ENCODE measurements at regions not wholly inside any gene's neighbourhood (a gene's known extent, or its start where the extent isn't known, plus 50 kb on each side); places are given as distances from the start of the nearest gene placed in this dataset.

DNA sequence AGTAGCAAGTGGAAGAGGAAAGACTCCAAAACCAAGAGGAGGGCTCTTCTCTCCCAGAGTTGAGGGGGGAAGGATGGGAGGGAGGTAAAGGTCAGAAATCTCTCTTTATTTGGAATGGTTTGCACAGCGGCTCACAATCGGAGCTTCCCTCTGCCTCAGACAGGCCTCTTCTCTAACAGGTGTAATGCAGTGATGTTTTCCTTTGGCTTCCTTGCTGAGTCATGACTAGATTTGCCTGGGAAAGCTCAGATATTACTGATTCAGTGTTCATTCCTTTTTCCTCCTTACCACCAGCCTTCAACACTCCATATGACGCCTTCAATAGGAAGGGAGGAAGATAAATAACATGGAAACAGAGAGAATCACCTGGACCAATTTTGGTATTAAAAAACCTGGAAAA is 136.6 kb downstream of the RNF152 start:
- Histone ChIP-seq H3K4me1 (ENCODE audit: control extremely low read depth in 1 of 4, control insufficient read depth in 4 of 4, insufficient read depth in 4 of 4, low read length in 3 of 4) (no peaks in the 10 kb centered on the region), H3K4me3 (ENCODE audit: control insufficient read depth in 1 of 7, extremely low read depth in 1 of 7, insufficient read depth in 4 of 7, low read depth in 2 of 7, low read length in 6 of 7) (no peak overlapping the region), H3K27ac (ENCODE audit: insufficient read depth in 1 of 2, low read depth in 1 of 2, low read length in 2 of 2, poor library complexity in 1 of 2, severe bottlenecking in 2 of 2) (no peak overlapping the region), H3K36me3 (ENCODE audit: control insufficient read depth in 4 of 4, insufficient read depth in 4 of 4, low read length in 3 of 4) (no peaks in the 10 kb centered on the region), H3K27me3 (replicated peaks in 2 of 5; ENCODE audit: control insufficient read depth in 4 of 5, insufficient read depth in 5 of 5, low read length in 4 of 5) (no peaks in the 10 kb centered on the region), H3K9me3 (ENCODE audit: control extremely low read depth in 1 of 5, control insufficient read depth in 4 of 5, insufficient read depth in 2 of 5, low read depth in 1 of 5, low read length in 4 of 5) (peaks cover 0 to 6% (median 2%) of the 10 kb centered on the region in 5 experiments)
- CTCF ChIA-PET: no interaction called here
- POLR2A ChIA-PET: no interaction called here
- WGBS (ENCODE audit: insufficient coverage): 94% methylated on average over 2 of the region's 3 CpGs
- no peak for DNase-seq

DNA sequence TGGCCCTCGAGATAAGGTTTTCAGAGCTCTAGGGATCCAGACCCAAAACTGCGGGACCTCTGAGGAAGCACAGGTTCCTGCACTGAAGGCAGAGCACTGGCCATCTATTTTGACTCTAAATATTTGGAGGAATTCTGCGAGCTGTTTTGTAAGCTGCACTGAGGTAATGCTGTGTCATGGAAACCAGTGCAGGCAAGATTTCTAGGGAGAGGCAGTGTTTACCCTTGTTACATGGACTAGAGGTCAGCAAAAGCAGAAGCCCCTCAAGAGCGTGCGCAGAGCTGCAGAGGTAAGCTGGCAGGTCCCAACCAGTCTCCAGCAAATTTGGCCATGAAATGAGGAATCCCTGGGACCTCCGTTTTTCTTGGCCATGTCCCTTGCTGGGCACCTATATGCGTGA is 137.3 kb downstream of the RNF152 start:
- ChIA-PET POLR2A (no interaction called here), CTCF (no interaction called here)
- Histone ChIP-seq H3K9me3 (ENCODE audit: control extremely low read depth in 1 of 5, control insufficient read depth in 4 of 5, insufficient read depth in 2 of 5, low read depth in 1 of 5, low read length in 4 of 5) (peaks cover 0 to 4% (median 2%) of the 10 kb centered on the region in 5 experiments), H3K27ac (ENCODE audit: insufficient read depth in 1 of 2, low read depth in 1 of 2, low read length in 2 of 2, poor library complexity in 1 of 2, severe bottlenecking in 2 of 2) (no peak overlapping the region), H3K4me1 (ENCODE audit: control extremely low read depth in 1 of 4, control insufficient read depth in 4 of 4, insufficient read depth in 4 of 4, low read length in 3 of 4) (no peaks in the 10 kb centered on the region), H3K4me3 (ENCODE audit: control insufficient read depth in 1 of 7, extremely low read depth in 1 of 7, insufficient read depth in 4 of 7, low read depth in 2 of 7, low read length in 6 of 7) (no peak overlapping the region), H3K27me3 (replicated peaks in 2 of 5; ENCODE audit: control insufficient read depth in 4 of 5, insufficient read depth in 5 of 5, low read length in 4 of 5) (no peaks in the 10 kb centered on the region), H3K36me3 (ENCODE audit: control insufficient read depth in 4 of 4, insufficient read depth in 4 of 4, low read length in 3 of 4) (no peaks in the 10 kb centered on the region)
- DNase-seq: no peak
- WGBS (ENCODE audit: insufficient coverage): 96% methylated on average over 7 of the region's 7 CpGs

DNA sequence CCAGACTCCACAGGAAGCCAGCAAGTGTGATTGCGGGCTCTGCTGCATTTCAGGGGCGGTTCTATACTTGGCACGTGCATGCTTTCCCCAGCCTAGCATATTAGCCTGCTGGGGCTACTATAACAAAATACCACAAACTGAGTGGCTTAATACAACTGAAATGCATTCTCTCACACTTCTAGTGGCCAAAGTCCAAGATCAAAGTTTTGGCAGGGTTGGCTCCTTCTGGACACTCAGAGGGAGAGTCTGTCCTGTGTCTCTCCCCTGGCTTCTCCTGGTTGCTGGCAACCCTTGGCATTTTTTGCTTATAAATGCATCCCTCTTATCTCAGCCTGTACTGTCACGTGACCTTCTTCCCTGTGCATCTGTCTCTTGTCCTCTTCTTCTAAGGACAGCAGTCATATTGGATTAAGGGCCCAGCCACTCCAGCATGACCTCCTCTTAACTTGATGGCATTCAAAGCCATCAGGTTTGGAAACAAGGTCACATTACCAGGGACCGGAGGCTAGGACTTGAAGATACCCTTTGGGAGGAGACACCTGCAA is 138.7 kb downstream of the RNF152 start:
- H3K9me3 ChIP-seq (ENCODE audit: control extremely low read depth in 1 of 5, control insufficient read depth in 4 of 5, insufficient read depth in 2 of 5, low read depth in 1 of 5, low read length in 4 of 5): no peaks in the 10 kb centered on the region
- H3K4me3 ChIP-seq (ENCODE audit: control insufficient read depth in 1 of 7, extremely low read depth in 1 of 7, insufficient read depth in 4 of 7, low read depth in 2 of 7, low read length in 6 of 7): no peak overlapping the region
- DNase-seq: no peak
- no peak overlapping the region for H3K27ac ChIP-seq (ENCODE audit: insufficient read depth in 1 of 2, low read depth in 1 of 2, low read length in 2 of 2, poor library complexity in 1 of 2, severe bottlenecking in 2 of 2)
- no peaks in the 10 kb centered on the region for H3K36me3 ChIP-seq (ENCODE audit: control insufficient read depth in 4 of 4, insufficient read depth in 4 of 4, low read length in 3 of 4)
- 100% methylated on average over 5 of the region's 5 CpGs for WGBS (ENCODE audit: insufficient coverage)
- ChIA-PET CTCF (no interaction called here), POLR2A (no interaction called here)
- H3K4me1 ChIP-seq (ENCODE audit: control extremely low read depth in 1 of 4, control insufficient read depth in 4 of 4, insufficient read depth in 4 of 4, low read length in 3 of 4): no peaks in the 10 kb centered on the region
- H3K27me3 ChIP-seq (replicated peaks in 2 of 5; ENCODE audit: control insufficient read depth in 4 of 5, insufficient read depth in 5 of 5, low read length in 4 of 5): no peaks in the 10 kb centered on the region

DNA sequence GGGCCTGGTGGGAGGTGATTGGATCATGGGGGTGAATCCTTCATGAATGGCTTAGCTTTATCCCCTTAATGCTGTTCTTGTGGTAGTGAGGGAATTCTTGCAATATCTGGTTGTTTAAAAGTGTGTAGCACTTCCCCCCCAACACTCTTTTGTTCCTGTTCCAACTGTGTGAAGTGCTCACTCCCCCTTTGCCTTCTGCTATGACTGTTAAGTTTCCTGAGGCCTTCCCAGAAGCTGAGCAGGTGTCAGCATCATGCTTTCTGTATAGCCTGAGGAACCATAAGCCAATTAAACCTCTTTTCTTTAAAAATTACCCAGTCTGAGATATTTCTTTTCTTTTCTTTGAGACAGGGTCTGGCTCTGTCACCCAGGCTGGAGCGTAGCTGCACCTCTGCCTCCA is 139.4 kb downstream of the RNF152 start:
- WGBS (ENCODE audit: insufficient coverage): 100% methylated on average over 1 of the region's 1 CpG
- Histone ChIP-seq H3K27ac (ENCODE audit: insufficient read depth in 1 of 2, low read depth in 1 of 2, low read length in 2 of 2, poor library complexity in 1 of 2, severe bottlenecking in 2 of 2) (no peak overlapping the region), H3K4me3 (ENCODE audit: control insufficient read depth in 1 of 7, extremely low read depth in 1 of 7, insufficient read depth in 4 of 7, low read depth in 2 of 7, low read length in 6 of 7) (no peak overlapping the region), H3K36me3 (ENCODE audit: control insufficient read depth in 4 of 4, insufficient read depth in 4 of 4, low read length in 3 of 4) (no peaks in the 10 kb centered on the region), H3K9me3 (ENCODE audit: control extremely low read depth in 1 of 5, control insufficient read depth in 4 of 5, insufficient read depth in 2 of 5, low read depth in 1 of 5, low read length in 4 of 5) (no peaks in the 10 kb centered on the region), H3K27me3 (replicated peaks in 2 of 5; ENCODE audit: control insufficient read depth in 4 of 5, insufficient read depth in 5 of 5, low read length in 4 of 5) (no peaks in the 10 kb centered on the region), H3K4me1 (ENCODE audit: control extremely low read depth in 1 of 4, control insufficient read depth in 4 of 4, insufficient read depth in 4 of 4, low read length in 3 of 4) (no peaks in the 10 kb centered on the region)
- peak in 2 of 3 donors; percentile 12 to 18 for DNase-seq
- POLR2A ChIA-PET: no interaction called here
- CTCF ChIA-PET: no interaction called here

DNA sequence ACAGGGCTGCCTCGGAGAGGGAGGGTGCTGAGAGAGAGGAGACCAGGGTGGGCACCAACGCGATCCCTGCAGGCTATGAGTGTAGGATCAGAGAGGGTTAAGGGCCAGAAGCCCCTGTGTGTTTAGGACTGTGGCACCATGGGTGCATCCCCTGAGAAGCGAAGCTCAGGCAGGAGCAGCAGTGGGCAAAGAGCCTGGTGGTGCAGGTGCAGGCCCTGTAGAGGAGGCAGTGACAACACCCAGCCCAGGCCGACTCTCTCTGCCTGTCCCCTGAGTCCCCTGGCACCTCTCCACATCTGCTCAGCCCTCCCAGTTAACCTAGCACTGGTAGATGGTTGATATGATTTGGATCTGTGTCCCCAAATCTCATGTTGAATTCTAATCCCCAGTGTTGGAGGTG is 139.8 kb downstream of the RNF152 start:
- no peak overlapping the region for H3K27ac ChIP-seq (ENCODE audit: insufficient read depth in 1 of 2, low read depth in 1 of 2, low read length in 2 of 2, poor library complexity in 1 of 2, severe bottlenecking in 2 of 2)
- no peak overlapping the region for H3K4me3 ChIP-seq (ENCODE audit: control insufficient read depth in 1 of 7, extremely low read depth in 1 of 7, insufficient read depth in 4 of 7, low read depth in 2 of 7, low read length in 6 of 7)
- DNase-seq: peak in 1 of 3 donors; percentile 2
- CTCF ChIA-PET: no interaction called here
- no peaks in the 10 kb centered on the region for H3K36me3 ChIP-seq (ENCODE audit: control insufficient read depth in 4 of 4, insufficient read depth in 4 of 4, low read length in 3 of 4)
- no peaks in the 10 kb centered on the region for H3K4me1 ChIP-seq (ENCODE audit: control extremely low read depth in 1 of 4, control insufficient read depth in 4 of 4, insufficient read depth in 4 of 4, low read length in 3 of 4)
- no peaks in the 10 kb centered on the region for H3K9me3 ChIP-seq (ENCODE audit: control extremely low read depth in 1 of 5, control insufficient read depth in 4 of 5, insufficient read depth in 2 of 5, low read depth in 1 of 5, low read length in 4 of 5)
- 73% methylated on average over 3 of the region's 5 CpGs for WGBS (ENCODE audit: insufficient coverage)
- POLR2A ChIA-PET: no interaction called here
- H3K27me3 ChIP-seq (replicated peaks in 2 of 5; ENCODE audit: control insufficient read depth in 4 of 5, insufficient read depth in 5 of 5, low read length in 4 of 5): peaks cover 0 to 2% (median 0%) of the 10 kb centered on the region in 5 experiments

DNA sequence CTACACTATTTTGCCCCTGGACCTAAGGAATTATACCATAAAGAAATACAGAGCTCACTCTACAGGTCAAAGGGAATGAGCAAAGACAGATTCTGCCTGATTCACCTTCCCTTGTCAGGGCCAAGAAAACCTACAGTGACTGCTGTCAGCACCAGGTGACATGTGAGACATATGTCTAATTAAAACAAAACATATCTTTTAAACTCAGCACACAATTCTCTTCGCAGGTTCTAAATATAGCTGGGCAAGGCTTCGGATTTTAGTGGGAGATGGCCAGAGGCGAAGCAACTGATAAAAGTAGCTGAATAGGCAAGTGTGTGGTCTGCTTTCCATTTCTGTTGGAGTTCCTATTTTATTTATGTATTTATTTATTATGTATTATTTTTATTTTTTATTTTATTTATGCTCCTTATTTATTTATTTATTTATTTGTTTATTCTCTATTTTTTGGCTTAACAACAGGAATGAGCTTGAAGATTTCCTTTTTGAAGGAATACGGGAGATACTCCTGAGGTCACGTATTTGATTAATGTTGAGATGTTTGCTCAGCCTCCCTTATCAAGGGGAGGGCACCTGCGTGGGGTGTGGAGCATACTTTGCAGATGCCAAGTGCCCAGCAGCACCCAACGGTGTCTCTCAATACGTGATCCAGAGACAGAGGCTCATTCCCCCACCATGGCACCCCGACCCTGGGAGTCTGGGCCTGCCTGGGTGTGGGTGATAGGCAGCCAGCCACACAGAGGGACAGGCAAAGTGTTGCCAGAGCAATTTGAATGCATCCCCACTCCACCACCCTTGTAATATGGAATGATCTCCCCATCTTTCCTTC is 141.8 kb downstream of the RNF152 start:
- Histone ChIP-seq H3K4me1 (ENCODE audit: control extremely low read depth in 1 of 4, control insufficient read depth in 4 of 4, insufficient read depth in 4 of 4, low read length in 3 of 4) (no peaks in the 10 kb centered on the region), H3K9me3 (ENCODE audit: control extremely low read depth in 1 of 5, control insufficient read depth in 4 of 5, insufficient read depth in 2 of 5, low read depth in 1 of 5, low read length in 4 of 5) (no peaks in the 10 kb centered on the region), H3K4me3 (ENCODE audit: control insufficient read depth in 1 of 7, extremely low read depth in 1 of 7, insufficient read depth in 4 of 7, low read depth in 2 of 7, low read length in 6 of 7) (no peak overlapping the region), H3K27me3 (replicated peaks in 2 of 5; ENCODE audit: control insufficient read depth in 4 of 5, insufficient read depth in 5 of 5, low read length in 4 of 5) (peaks cover 0 to 3% (median 0%) of the 10 kb centered on the region in 5 experiments), H3K27ac (ENCODE audit: insufficient read depth in 1 of 2, low read depth in 1 of 2, low read length in 2 of 2, poor library complexity in 1 of 2, severe bottlenecking in 2 of 2) (no peak overlapping the region), H3K36me3 (ENCODE audit: control insufficient read depth in 4 of 4, insufficient read depth in 4 of 4, low read length in 3 of 4) (no peaks in the 10 kb centered on the region)
- ChIA-PET CTCF (no interaction called here), POLR2A (no interaction called here)
- DNase-seq: no peak
- WGBS (ENCODE audit: insufficient coverage): 96% methylated on average over 3 of the region's 9 CpGs

DNA sequence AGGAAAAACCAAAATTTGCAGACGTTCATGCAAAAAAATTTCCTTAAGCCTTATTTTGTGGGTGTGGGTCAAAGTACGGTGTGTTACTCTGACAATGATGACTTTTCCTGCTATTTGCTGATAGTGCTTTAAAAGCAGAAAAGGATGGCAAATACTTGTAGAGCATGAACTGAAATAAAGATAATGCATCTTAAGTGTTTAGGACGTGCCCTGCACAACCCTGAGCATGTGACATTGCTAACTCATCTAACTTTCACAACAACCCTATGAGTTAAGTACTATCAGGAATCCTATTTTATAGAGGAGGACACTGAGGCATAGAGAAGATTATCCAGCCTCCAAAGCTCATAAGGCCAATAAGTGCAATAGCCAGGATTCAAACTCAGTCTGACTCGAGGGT is 143.3 kb downstream of the RNF152 start:
- CTCF ChIA-PET: no interaction called here
- no peaks in the 10 kb centered on the region for H3K9me3 ChIP-seq (ENCODE audit: control extremely low read depth in 1 of 5, control insufficient read depth in 4 of 5, insufficient read depth in 2 of 5, low read depth in 1 of 5, low read length in 4 of 5)
- DNase-seq: no peak
- H3K36me3 ChIP-seq (ENCODE audit: control insufficient read depth in 4 of 4, insufficient read depth in 4 of 4, low read length in 3 of 4): no peaks in the 10 kb centered on the region
- no peak overlapping the region for H3K27ac ChIP-seq (ENCODE audit: insufficient read depth in 1 of 2, low read depth in 1 of 2, low read length in 2 of 2, poor library complexity in 1 of 2, severe bottlenecking in 2 of 2)
- no peaks in the 10 kb centered on the region for H3K4me1 ChIP-seq (ENCODE audit: control extremely low read depth in 1 of 4, control insufficient read depth in 4 of 4, insufficient read depth in 4 of 4, low read length in 3 of 4)
- POLR2A ChIA-PET: no interaction called here
- H3K27me3 ChIP-seq (replicated peaks in 2 of 5; ENCODE audit: control insufficient read depth in 4 of 5, insufficient read depth in 5 of 5, low read length in 4 of 5): peaks cover 0 to 3% (median 0%) of the 10 kb centered on the region in 5 experiments
- 100% methylated on average over 3 of the region's 4 CpGs for WGBS (ENCODE audit: insufficient coverage)
- no peak overlapping the region for H3K4me3 ChIP-seq (ENCODE audit: control insufficient read depth in 1 of 7, extremely low read depth in 1 of 7, insufficient read depth in 4 of 7, low read depth in 2 of 7, low read length in 6 of 7)
